Right forelimb (tissue), 1 donor: ENCODE measurements at regions not wholly inside any gene's neighbourhood (a gene's known extent, or its start where the extent isn't known, plus 50 kb on each side); places are given as distances from the start of the nearest gene placed in this dataset.
"Not testable (repeated sequence)": the region's sequence is repeated elsewhere in the genome, so short reads cannot be mapped to it uniquely, and the experiment has no call there.

Experiments
- DNase-seq: peaks from one replicate; pipeline ENCODE4 v3.0.0-alpha.2; 2018

DNA sequence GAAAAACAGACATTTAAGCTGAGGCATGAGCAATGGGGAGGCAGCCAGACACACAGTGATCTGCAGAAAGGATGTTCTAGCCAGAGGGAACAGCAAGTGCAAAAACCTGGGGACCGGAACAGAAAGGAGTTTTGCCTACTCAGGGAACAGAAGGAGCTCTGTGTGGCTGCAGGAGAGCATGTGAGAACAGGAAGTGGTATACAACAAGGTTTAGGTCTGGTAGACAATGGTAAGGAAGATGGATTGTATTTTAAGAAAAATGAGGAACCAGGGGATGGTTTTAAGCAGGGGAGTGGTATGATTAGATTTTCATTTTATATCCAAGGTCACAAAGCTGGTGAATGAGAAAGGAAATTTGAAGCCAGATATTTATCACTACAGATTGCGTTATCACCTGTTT is 157.5 kb downstream of the UNC5CL start:
- DNase-seq: no peak

DNA sequence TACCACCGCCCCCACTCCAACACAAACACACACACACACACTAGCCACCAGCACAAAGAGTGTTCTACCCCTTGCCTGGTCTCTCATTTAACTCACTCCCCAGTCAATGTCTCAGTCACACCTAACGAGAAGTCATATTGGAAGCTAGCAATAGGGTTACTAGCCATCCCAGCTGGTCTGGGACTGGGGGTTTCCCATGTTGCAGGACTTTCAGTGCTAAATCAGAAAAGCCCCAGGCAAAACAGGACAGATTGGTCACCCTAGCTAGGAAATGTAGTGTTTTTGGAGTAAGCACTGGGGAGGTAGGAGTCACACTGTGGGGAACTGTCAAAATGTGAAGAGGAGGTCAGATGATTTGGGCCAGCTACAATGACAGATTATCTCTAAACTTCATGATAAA is 158.1 kb downstream of the UNC5CL start:
- DNase-seq: no peak

DNA sequence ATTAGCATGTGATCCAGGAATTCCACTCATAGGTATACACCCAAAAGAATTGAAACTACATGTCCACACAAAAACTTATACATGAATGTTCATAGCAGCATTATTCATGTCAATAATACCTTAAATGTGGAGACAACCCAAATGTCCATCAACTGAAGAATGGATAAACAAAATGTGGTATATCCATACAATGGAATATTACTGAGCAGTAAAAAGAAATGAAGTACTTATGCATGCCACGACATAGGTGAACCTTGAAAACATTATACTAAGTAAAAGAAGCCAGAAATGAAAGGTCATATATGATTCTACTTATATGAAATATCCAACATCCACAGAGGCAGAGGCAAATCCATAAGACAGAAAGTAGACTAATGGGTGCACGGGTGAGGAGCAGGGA is 159.9 kb downstream of the UNC5CL start:
- DNase-seq: no peak

DNA sequence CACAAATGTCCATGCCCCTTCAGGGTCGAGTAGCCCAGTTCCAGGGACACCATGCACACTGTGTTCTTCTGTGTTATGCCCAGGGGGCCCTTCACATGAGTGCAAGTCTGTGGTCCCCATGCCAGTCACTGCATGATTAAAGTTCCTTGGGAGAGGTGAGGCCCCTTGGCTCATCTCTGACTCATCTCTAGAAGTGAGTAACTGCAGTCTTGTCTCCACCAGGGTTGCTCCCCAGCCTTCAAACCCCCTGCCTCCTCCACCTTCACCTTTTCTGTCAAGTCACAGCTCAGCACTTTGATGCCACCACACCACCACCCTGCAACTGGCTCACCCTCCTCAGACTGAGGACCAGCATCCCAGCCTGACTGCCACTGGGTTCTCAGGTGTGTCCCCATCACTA is 161.7 kb downstream of the UNC5CL start:
- no peak for DNase-seq

DNA sequence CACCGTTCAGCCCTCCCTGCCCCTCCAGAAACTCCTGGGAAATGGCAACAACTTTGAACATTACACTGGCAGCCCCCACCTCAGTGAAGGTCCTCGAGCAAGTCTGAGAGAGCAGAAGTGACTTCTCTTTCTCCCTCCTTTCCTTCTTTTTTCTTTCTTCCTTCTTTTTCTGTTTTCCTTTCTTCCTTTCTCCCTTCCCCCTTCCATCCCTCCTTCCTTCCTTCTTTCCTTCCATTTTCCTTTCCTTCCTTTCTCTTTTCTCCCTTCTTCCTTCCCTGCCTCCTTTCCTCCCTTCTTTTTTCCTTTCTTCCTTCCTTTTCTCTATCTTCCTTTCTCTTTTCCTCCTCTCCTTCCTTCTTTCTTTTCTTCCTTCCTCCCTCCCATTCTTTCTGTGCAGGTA is 162.7 kb downstream of the UNC5CL start:
- DNase-seq: no peak

DNA sequence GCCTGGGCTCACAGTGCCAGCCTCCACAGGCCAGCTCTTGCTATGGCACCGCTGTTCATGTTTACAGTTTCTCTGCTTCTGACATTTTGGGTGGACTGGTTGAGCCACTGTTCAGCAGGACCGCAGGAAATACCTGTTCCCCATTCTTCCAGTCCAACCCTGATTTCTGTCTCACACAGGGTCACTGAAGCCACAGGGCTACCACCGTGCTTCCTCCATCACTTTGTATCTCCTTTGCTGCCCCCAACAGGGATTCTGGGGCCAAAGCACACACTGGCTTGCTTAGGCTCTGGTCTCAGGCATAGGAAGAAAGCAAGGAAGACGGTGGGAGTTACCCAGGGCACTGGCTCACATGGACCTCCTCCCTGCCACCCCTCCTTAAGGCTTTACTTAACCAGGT is 164.5 kb downstream of the UNC5CL start:
- no peak for DNase-seq

DNA sequence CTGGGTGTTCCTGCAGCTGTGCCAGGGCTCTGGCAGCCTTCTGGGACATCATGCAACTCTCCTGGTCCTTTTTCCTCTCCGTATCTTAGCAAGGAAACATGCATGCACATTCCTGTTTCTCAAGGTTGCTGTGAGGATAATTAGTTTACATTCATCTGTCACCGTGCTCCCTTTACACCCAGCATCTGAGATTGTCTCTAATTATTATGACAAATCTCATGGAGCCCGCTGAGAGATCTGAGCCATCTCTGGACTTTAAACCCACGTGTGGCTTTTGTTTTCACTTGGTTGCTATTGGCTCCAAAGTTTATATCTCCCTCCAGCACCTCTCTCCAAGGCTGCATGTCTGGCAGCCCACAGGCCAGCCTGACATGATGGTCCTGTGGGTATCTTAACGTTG is 167.6 kb downstream of the UNC5CL start:
- no peak for DNase-seq

DNA sequence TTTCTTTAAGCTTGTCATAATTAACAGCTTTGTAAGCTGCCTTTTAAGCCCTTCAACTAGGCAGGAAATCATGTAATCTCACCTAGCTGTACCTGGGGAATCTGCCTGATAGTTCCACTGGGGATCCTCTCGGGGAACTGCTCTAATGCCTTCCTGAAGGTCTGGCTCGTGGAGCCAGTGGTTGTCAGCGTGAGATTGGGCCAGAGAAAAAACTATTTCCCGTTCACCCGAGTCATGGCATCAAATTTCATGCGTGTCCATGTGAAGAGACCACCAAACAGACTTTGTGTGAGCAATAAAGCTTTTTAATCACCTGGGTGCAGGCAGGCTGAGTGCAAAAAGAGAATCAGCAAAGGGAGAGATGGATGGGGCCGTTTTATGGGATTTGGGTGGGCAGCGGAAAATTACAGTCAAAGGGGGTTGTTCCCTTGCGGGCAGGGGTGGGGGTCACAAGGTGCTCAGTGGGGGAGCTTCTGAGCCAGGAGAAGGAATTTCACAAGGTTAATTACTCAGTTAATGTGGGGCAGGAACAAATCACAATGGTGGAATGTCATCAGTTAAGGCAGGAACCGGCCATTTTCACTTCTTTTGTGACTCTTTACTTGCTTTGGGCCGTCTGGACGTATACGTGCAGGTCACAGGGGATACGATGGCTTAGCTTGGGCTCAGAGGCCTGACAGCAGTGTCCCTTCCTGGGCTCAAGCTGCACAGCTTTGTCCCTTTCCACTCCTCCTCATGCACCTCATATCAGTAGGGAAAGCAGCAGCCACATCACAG is 170.7 kb downstream of the UNC5CL start:
- not testable (repeated sequence) for DNase-seq

DNA sequence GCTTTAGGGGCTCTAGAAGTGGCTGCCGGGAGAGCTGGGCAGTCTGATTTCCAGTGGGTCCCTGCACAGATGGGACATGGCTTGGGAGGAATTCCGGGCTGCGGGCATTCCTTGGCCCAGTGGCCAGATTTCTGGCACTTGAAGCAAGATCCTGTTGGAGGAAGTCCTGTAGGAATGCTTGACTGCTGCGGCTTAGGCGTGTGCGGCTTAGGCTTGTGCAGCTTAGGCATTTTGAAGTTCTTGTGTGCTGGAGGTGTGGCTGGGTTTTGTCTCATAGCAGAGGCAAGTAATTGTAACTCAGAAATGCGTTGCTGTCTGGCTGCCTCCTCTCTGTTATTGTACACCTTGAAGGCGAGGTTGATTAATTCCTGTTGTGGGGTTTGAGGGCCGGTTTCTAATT is 171.5 kb downstream of the UNC5CL start:
- DNase-seq: not testable (repeated sequence)

DNA sequence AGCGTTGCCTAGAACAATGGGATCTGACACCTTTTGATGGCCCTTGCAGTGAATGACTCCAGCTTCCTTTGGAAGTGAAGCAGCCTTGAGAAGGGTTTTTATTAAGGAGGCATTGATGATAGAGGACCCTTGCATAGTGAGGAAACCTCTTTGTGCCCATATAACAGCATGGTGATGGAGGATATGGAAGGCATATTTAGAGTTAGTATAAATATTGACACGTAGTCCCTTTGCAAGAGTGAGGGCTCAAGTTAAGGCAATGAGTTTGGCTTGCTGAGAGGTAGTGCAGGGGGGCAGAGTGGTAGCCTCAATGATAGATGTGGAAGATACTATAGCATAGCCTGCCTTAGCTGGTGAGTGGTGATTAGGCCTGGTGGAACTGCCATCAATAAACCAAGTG is 173.8 kb downstream of the UNC5CL start:
- DNase-seq: not testable (repeated sequence)

DNA sequence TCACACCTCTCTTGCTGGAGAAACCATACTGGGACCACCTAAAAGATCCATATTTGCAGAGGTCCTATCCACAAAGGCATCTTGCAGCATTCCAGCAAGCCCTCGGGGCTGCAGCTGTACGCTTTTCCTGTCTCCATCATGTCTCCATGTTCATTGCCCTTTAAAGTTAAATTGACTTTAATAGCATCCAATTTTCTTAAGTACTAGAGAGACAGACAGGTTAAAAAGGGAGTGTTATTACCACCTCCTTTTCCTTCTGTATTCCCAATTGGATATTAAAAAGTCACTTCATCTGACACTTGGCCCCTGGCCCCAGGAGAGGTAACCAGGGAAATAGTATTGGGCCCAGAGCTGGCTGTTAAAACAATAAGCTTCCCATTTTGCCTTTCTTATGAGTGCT is 178.6 kb downstream of the UNC5CL start:
- DNase-seq: no peak

DNA sequence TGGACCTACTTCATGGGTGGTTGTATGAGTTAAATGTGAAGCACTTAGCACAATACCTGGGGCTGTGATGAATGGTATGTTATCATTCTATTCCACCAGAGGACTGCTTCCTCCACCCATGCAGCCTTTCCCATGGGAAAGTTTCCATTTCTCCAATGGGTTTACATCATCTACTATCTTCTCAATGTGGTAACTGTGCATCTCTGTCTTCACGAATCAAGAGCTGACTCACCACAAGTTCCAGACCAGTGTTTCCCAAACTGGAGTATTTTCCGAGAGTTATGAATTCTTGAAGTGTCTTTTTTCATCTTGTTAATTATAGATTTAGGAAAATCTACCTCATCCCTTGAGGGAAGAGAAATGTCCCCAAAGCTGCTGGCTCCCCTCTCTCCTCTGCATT is 182.8 kb downstream of the UNC5CL start:
- DNase-seq: no peak

DNA sequence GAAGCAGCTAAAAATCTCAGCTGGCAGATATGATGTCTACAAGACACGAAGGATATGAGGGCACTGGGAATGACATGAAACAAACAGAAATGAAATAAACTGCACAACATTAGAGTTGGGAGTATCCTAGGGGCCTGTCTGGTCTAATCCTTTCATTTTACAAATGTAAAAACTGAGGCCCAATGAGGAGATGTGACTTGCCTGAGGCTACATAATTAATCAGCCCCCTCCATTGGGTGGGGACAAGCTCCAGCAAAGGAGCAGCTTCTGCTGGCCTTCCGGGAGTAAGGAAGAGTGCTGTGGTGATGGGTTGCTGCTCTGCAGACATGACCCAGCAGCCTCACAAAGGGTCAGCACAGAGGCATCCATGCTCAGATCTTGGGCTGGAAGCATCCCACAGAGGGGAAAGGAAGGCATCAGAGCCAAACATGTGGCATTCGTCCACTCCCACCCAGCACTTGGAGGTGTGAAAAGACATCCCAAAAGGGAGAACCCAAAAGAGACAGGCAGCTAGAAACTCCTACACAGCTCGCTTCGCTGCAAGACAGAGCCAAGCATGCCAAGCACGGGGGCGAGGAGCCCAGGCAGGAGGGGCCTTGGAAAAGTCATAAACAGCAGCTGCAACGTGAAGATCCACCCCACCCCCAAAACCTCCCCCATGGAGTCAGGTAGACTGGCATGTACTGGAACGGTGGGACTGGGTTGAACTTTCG is 183.7 kb downstream of the UNC5CL start:
- no peak for DNase-seq

DNA sequence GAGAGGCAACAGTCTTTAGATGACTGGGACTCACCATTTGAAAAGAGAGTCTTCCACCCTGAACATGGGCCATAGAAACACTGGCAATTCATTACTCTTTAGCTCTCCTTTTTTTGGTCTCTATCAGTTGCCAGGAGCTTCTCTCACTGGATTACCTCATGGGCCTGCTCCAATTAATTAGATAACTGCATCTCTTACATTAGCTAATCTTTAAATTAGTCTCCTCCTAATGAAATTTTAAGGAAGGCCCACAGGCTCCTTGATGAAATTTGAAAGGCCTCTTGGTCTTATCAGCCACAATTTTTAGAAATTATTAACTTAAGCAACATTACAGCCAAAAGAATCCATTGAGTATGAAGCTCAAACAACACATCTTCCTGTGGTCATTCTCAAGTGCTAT is 184.4 kb downstream of the UNC5CL start:
- no peak for DNase-seq

DNA sequence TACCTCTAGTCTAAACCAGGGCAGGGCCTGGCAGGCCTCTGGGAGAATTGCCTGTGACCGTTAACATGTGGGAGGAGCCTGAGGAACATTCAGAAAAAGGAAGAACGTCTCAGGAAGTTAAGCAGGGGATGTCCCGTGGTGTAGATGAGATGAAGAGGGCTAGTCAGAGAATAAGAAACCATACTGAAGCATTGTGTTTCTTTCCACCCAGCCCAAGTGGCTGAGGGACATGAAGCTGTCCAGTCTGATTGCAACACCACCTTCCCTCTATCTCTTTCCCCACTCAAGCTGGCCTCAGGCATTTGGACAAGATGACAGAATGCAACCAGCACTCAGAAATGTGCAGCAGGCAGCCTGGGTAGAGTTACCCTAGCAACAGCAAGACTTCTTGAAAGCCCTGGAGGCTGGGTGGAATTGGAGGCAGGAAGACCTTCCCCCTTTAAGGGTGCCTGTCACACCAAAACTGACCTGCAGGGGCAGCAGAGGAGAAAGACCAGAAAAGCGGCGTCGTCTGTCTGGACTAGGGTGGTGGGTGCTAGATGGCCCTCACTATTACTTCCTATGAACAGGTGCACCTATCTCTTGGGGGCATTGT is 186.1 kb downstream of the UNC5CL start:
- no peak for DNase-seq

DNA sequence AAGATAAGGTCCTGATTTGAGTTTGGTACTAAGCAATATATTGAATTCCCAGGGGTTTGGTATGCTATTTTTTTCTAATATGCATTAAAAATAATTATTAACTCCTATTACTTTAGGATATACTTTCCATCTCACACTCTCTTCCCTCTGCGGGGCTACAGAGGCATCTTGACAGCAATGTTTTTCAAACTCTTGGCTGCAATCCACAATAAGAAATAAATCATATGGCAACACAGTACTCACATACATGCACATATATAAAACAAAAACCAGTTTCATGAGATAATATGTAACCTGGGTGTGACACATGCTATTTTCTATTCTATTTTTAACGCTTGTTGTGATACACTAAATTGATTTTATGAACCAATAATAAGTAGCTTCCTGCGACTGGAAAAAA is 189.5 kb downstream of the UNC5CL start:
- DNase-seq: no peak

DNA sequence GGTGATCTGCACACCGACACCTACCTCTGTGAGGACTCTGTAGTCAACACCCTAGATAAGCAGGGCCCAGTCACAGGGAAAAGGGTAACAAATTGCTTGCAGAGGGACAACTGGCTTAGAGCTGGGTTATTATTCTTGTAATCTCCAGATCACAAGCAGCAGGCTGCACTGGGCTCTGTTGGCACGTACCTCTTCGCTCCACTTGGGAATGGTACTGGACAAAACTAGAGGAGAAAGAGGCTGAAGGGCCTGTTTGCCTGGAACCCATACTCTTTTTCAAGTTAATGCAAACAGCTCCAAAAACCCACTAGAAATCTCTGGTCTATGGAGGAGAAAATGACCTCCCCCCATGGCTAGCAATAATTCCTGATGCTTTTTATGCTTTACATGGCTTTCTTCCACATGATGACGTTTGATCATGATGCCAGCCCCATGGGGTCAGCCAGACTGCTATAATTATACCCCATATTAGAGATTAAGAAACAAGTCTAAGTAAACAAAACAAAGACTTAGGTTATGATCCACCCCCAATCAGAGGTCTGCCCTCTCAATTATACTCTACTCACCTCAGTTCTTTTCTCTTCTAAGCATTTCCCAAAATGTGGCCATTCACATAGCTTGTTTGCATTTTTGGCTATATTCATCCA is 190.0 kb downstream of the UNC5CL start:
- no peak for DNase-seq

DNA sequence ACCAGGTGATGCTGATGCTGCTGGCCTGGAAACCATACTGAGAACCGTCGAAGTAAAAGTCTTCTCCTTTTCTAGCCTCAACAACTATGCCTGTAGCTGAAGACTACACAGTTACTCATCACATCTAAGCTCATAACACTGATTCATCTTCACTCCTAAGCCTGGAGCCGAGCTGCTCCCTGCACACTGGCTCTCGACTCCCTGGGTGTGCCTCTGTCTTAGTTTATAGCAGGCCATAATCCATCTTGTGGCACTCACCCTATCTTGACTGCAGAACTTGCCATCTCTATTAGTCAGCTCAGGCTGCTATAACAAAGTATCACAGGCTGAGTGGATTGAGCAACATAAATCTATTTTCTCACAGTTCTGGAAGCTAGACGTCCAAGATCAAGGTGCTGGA is 191.0 kb downstream of the UNC5CL start:
- no peak for DNase-seq

DNA sequence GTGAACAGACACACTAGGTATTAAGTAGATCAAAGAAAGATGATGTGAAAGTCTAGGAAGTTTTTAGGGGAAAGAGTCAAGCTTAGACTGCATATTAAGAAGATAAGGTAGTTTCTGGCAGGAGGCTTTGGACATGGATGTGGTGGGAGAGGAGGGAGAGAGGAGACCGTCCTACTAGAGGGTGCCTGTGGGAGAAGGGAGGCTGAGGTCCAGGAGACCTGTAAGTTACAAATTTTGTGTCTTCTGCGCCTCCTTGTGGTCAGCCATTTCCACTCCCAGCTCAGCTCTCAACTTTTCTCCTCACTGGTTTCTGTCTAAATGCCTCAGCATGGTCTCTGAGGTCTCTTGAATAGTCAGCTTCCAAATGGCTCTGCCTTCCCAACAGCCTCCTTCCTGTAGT is 193.5 kb downstream of the UNC5CL start:
- DNase-seq: peak; percentile 57

DNA sequence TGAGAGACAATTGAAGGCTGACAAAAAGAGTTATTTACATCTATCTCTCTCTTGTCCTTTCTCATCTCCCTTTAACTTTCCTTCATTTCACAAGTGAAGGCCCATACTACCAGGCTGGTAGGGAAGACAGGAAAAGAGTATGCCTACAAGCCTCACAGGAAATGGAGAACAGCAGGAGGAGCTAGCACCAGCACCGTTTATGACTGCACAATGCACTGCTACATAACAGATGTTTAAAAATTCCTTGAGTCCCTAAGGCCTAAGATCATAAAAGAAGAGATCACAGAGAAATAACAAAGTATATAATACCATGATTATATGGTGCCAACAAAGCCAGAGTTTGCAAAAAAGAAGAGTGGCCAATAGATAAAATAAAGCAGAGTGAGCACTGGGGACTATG is 194.8 kb downstream of the UNC5CL start:
- no peak for DNase-seq

DNA sequence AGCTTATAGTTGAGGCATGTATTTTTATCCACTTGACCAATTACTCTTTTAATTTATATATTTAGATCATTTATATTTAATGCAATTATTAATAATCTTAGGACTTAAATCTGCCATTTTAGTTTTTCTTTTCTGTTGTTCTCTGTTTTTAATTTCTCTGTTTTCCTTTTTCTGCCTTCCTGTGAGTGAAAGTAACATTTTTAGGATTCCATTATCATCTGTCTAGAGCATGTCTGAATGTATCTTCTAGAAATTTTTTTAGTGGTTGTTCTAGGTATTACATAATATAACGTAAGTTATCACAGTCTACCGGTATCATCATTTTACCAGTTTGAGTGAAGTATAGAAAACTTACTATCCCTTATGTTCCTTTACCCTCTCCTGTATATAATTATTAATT is 197.3 kb downstream of the UNC5CL start:
- no peak for DNase-seq

DNA sequence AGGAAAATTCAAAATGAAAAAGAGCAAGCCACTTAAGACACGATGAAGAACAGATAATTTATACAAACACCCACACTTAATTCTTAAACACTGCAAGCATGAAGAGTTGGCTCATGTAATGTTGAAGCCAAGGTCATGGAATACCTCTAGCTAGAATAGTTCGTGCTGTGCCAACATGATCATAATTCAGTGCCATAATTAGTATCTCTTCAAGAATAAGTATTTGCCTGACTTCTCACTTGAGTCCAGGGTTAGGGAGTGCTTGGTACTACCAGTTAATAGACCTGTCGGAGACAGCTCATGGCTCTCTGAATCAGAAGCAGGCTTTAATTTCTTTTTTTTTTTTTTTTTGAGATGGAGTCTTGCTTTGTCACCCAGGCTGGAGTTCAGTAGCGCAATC is 206.3 kb downstream of the UNC5CL start:
- DNase-seq: no peak

DNA sequence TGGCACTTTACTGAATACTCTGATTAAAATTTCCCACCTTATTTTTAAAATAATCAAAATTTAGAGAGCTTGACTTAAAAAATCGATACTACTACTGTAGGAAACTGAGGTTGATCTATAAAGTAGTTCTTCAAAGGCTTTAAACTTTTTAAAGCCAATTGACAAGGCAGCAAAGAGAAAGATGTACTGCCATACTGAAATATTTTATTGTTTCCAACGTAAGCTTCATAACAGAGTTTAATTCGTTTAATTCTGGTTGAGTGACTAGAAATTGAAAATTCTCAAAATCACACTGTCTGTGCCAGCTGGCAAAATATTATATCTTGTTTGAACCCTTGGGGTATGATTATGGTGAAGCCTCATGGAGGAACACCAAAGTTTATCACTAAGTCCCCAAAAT is 207.6 kb downstream of the UNC5CL start:
- DNase-seq: no peak

DNA sequence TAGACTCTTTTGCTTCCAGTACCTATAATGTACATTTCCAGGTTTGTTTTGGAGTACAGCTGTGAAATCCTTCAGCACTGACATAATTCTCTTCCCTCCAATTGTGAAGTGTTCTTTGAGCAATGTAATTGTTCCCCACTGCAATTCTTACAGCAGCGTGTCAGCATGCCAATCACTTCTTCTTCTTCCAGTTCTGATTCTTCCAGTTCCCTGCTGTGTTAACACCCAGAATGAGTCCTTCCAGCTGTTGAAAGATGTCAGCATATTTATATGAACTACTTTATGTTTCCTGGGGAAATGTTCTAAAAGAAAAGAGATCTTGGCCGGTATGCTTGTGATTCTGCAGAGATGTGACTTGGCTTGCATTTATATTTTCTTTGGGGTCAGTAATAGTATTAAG is 213.9 kb downstream of the UNC5CL start:
- no peak for DNase-seq
